Esophagus squamous epithelium (tissue), 5 donors: ENCODE measurements at regions not wholly inside any gene's neighbourhood (a gene's known extent, or its start where the extent isn't known, plus 50 kb on each side); places are given as distances from the start of the nearest gene placed in this dataset.

Experiments used
- DNase-seq: peaks from one replicate; lab custom pipeline; 2025; lab: John Stamatoyannopoulos, UW
- H3K27ac ChIP-seq, 4 donors: fragments of 200-600 bp; sonication (generic); one replicate each; pipeline ENCODE4 v1.5.1; 2016 to 2019; ENCODE audit warnings: mild to moderate bottlenecking in 1 of 4
- H3K27me3 ChIP-seq, 4 donors: fragments of 200-600 bp; sonication (generic); 1 replicate in 3 of 4; 2 replicates in 1 of 4; pipeline versions ENCODE4 v1.5.1 to v1.6.0; 2017 to 2021; ENCODE audit warnings: antibody characterized with exemption in 1 of 4
- H3K36me3 ChIP-seq, 3 donors: fragments of 200-600 bp; sonication (generic); one replicate each; pipeline ENCODE4 v1.5.1; 2016 to 2019
- H3K4me1 ChIP-seq, 3 donors: fragments of 200-600 bp; sonication (generic); one replicate each; pipeline ENCODE4 v1.5.1; 2017 to 2019
- H3K4me3 ChIP-seq, 4 donors: fragments of 200-600 bp; sonication (generic); 1 replicate in 3 of 4; 2 replicates in 1 of 4; pipeline ENCODE4 v1.5.1; 2016 to 2019; ENCODE audit warnings: mild to moderate bottlenecking in 2 of 4, moderate library complexity in 1 of 4
- H3K9me3 ChIP-seq, 3 donors: fragments of 200-600 bp; sonication (generic); one replicate each; pipeline ENCODE4 v1.5.1; 2016 to 2019
- CTCF ChIP-seq, 6 experiments: fragments of 450-650 bp in 4 of 6; fragments of 200-600 bp in 2 of 6; sonication (generic) in 2 of 6; IDR thresholded peaks; one replicate each; pipeline ENCODE4 v1.5.1; 2016 to 2019; ENCODE audit warnings: antibody characterized with exemption in 6 of 6, mild to moderate bottlenecking in 4 of 6, moderate library complexity in 4 of 6
- POLR2A ChIP-seq, 4 donors: fragments of 450-650 bp; IDR thresholded peaks; one replicate each; pipeline ENCODE4 v1.6.1; 2017; ENCODE audit warnings: antibody characterized with exemption in 4 of 4, mild to moderate bottlenecking in 4 of 4, moderate library complexity in 3 of 4
- WGBS, 2 donors: methylation state at CpG; one replicate each; pipeline ENCODE4 v1.1.5; 2018; 5-methylcytosine and 5-hydroxymethylcytosine counted together
- intact Hi-C: fragments of 100-400 bp; cut with DNase I; formaldehyde crosslinking; loops from one replicate; pipeline ENCODE4 v1.15.0; 2022
- donor health status: DM: yes; HTN: yes; CAD: no.

- Histone ChIP-seq H3K4me1 (peaks cover 0 to 33% (median 5%) of the 10 kb centered on the region in 3 donors), H3K4me3 (no peak overlapping the region), H3K27me3 (no peaks in the 10 kb centered on the region), H3K36me3 (peaks cover 0 to 35% (median 0%) of the 10 kb centered on the region in 3 donors), H3K27ac (no peak overlapping the region), H3K9me3 (no peaks in the 10 kb centered on the region)
- DNase-seq = no peak
- 85 to 87% methylated on average over 7 of the region's 7 CpGs for WGBS, 2 donors
- TF ChIP-seq CTCF (IDR thresholded peaks at IDR 0.05) = no peak
- TF ChIP-seq POLR2A (IDR thresholded peaks at IDR 0.05) = no peak
- intact Hi-C loops = no loop called here
These were observed 222.2 kb upstream of the RGS6 start for GRCh38 chr14:71709987-71710386.

DNA sequence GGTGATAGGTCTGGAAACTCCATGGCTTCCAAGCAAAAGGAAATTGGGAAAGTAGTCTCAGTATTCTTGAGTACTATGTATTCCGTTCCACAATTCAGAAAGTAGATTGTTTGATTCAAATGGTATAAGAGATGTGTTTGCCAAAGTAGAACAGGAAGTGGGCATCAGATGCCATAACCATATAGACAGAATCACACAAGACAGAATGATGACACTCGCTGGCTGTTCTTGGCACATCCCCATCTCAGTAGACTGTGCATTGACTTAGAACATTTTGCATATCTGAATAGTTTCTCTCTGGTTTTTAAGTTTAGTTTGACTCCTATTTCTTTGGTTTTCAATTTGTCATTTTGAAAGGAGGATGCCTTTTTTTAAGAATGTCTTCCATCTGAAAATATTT is 221.1 kb upstream of the RGS6 start:
- WGBS, 2 donors = 81 to 85% methylated on average over 2 of the region's 2 CpGs
- H3K27ac ChIP-seq = peak overlapping the region in 2 of 4 donors; percentile 23 to 43
- TF ChIP-seq POLR2A (IDR thresholded peaks at IDR 0.05) (no peak), CTCF (IDR thresholded peaks at IDR 0.05) (no peak)

GRCh38 chr14:71711619-71712018 is 220.6 kb upstream of the RGS6 start:
- peak overlapping the region in 1 of 4 donors; percentile 43 for H3K27ac ChIP-seq
- H3K4me3 ChIP-seq = no peak overlapping the region
- peaks cover 0 to 31% (median 0%) of the 10 kb centered on the region in 3 donors for H3K36me3 ChIP-seq
- H3K4me1 ChIP-seq = peaks cover 0 to 33% (median 5%) of the 10 kb centered on the region in 3 donors
- intact Hi-C loops = no loop called here
- H3K9me3 ChIP-seq = no peaks in the 10 kb centered on the region
- no peak for DNase-seq
- H3K27me3 ChIP-seq = no peaks in the 10 kb centered on the region
- no peak for TF ChIP-seq CTCF (IDR thresholded peaks at IDR 0.05)
- TF ChIP-seq POLR2A (IDR thresholded peaks at IDR 0.05) = no peak
- 50 to 58% methylated on average over 1 of the region's 1 CpG for WGBS, 2 donors

More for the DNA sequence above, 221.1 kb upstream of the RGS6 start:
- Histone ChIP-seq H3K4me1 (peaks cover 0 to 33% (median 5%) of the 10 kb centered on the region in 3 donors), H3K36me3 (peaks cover 0 to 30% (median 0%) of the 10 kb centered on the region in 3 donors), H3K27me3 (no peaks in the 10 kb centered on the region), H3K9me3 (no peaks in the 10 kb centered on the region), H3K4me3 (no peak overlapping the region)
- intact Hi-C loops = no loop called here
- DNase-seq = no peak

DNA sequence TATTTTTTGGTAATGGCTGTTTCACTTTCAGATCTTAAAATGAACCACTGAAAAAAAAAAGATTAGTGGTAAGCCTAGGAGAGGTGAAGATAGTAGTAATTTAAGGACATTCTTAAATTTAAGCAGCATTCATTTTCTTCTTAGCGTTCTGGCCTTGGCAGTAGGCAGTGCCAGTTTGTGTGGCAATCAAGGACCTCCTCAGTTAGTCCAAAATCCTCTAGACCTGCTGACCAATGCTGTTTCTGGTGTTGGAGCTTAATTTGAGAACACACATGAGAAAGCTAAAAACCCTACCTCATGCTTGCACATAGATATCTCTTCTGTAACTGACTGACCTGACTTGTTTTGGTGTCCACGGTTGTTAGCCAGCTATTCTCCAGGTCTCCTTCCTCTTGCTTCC is 219.8 kb upstream of the RGS6 start:
- no peak for TF ChIP-seq POLR2A (IDR thresholded peaks at IDR 0.05)
- no peak for TF ChIP-seq CTCF (IDR thresholded peaks at IDR 0.05)
- intact Hi-C loops = no loop called here
- Histone ChIP-seq H3K27ac (peak overlapping the region in 1 of 4 donors; percentile 43), H3K27me3 (no peaks in the 10 kb centered on the region), H3K4me3 (no peak overlapping the region), H3K4me1 (peaks cover 0 to 33% (median 5%) of the 10 kb centered on the region in 3 donors), H3K36me3 (peaks cover 0 to 30% (median 0%) of the 10 kb centered on the region in 3 donors), H3K9me3 (no peaks in the 10 kb centered on the region)
- no peak for DNase-seq
- 90 to 92% methylated on average over 2 of the region's 2 CpGs for WGBS, 2 donors

GRCh38 chr14:71713016-71713415 is 219.2 kb upstream of the RGS6 start:
- no peaks in the 10 kb centered on the region for H3K27me3 ChIP-seq
- H3K9me3 ChIP-seq = no peaks in the 10 kb centered on the region
- H3K4me3 ChIP-seq = no peak overlapping the region
- intact Hi-C loops = no loop called here
- TF ChIP-seq POLR2A (IDR thresholded peaks at IDR 0.05) (no peak), CTCF (IDR thresholded peaks at IDR 0.05) (no peak)
- H3K4me1 ChIP-seq = peaks cover 0 to 33% (median 5%) of the 10 kb centered on the region in 3 donors
- H3K27ac ChIP-seq = no peak overlapping the region
- no peak for DNase-seq
- peaks cover 0 to 28% (median 0%) of the 10 kb centered on the region in 3 donors for H3K36me3 ChIP-seq
- WGBS, 2 donors = 78 to 83% methylated on average over 1 of the region's 1 CpG
